ENCODE measurements at regions not wholly inside any gene's neighbourhood (a gene's known extent, or its start where the extent isn't known, plus 50 kb on each side); places are given as distances from the start of the nearest gene placed in this dataset.

- DNase-seq (ENCODE audit: extremely low spot score): no peak
- H3K36me3 ChIP-seq: no peaks in the 10 kb centered on the region
- intact Hi-C loops (cut with DNase I): no loop called here
Observed at GRCh38 chr5:38780316-38780715, 65.5 kb upstream of the OSMR start.

GRCh38 chr5:38780945-38781344 lies 64.9 kb upstream of the OSMR start:
- peaks cover 20 to 51% (median 43%) of the 10 kb centered on the region in 4 donors for H3K4me1 ChIP-seq
- TF ChIP-seq CTCF (IDR thresholded peaks at IDR 0.05) (peak in 2 of 3 experiments; percentile 37 to 59), POLR2AphosphoS5 (IDR thresholded peaks at IDR 0.05) (peak; percentile 60 to 61), POLR2A (IDR thresholded peaks at IDR 0.05; ENCODE audit: low read depth) (no peak)
- H3K27me3 ChIP-seq: no peaks in the 10 kb centered on the region
- intact Hi-C loops (cut with DNase I): no loop called here
- H3K9me3 ChIP-seq: no peaks in the 10 kb centered on the region
- DNase-seq (ENCODE audit: extremely low spot score): no peak
- no peak overlapping the region for H3K4me3 ChIP-seq
- WGBS: 52% methylated on average over 2 of the region's 2 CpGs
- H3K36me3 ChIP-seq: no peaks in the 10 kb centered on the region
- H3K27ac ChIP-seq (replicated peaks in 1 of 4): no peak overlapping the region

More at GRCh38 chr5:38780316-38780715, 65.5 kb upstream of the OSMR start:
- no peaks in the 10 kb centered on the region for H3K9me3 ChIP-seq
- H3K27me3 ChIP-seq: no peaks in the 10 kb centered on the region
- H3K4me1 ChIP-seq: peaks cover 20 to 53% (median 45%) of the 10 kb centered on the region in 4 donors
- TF ChIP-seq POLR2AphosphoS5 (IDR thresholded peaks at IDR 0.05) (no peak), CTCF (IDR thresholded peaks at IDR 0.05) (no peak), EP300 (IDR thresholded peaks at IDR 0.05) (no peak)
- no peak overlapping the region for H3K4me3 ChIP-seq
- no peak overlapping the region for H3K27ac ChIP-seq (replicated peaks in 1 of 4)

DNA sequence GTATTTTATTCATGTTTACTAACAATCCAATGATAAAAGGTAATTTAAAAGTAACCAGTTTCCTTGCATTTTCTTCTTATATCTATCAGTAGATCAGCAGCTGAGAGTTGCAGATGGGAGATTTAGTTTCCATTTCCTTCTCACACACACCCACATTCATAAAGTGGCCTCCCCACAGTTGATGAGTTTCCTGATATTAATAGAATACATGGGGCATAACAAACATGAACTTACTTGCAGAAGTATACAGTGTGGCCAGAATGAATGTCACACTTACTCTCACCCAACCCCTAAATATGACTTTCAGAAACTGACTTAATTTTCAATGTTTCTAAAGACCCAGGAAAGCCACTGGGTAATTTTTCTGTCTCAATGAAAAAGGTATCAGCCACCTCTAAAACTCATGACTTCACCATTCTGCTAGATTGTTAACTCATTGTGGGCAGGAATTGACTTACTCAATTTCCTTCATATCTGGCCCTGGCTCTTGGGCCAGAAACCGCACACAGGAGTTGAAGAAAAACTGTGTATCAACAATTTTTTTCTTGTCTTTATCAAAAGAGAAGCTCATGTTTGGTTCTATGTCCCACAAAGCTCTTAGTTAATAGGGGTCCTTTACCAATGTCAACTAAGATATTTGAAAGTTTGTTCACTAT lies 63.5 kb upstream of the OSMR start:
- peak overlapping the region; percentile 58 to 72 (median 62) for H3K27ac ChIP-seq (replicated peaks in 1 of 4)
- H3K36me3 ChIP-seq: no peaks in the 10 kb centered on the region
- peaks cover 20 to 43% (median 39%) of the 10 kb centered on the region in 4 donors for H3K4me1 ChIP-seq
- WGBS: 81% methylated on average over 1 of the region's 1 CpG
- no peak for DNase-seq (ENCODE audit: extremely low spot score)
- TF ChIP-seq POLR2A (IDR thresholded peaks at IDR 0.05; ENCODE audit: low read depth) (no peak), EP300 (IDR thresholded peaks at IDR 0.05) (no peak), CTCF (IDR thresholded peaks at IDR 0.05) (no peak), POLR2AphosphoS5 (IDR thresholded peaks at IDR 0.05) (no peak)
- H3K27me3 ChIP-seq: no peaks in the 10 kb centered on the region
- intact Hi-C loops (cut with DNase I): no loop called here
- no peaks in the 10 kb centered on the region for H3K9me3 ChIP-seq
- no peak overlapping the region for H3K4me3 ChIP-seq

DNA sequence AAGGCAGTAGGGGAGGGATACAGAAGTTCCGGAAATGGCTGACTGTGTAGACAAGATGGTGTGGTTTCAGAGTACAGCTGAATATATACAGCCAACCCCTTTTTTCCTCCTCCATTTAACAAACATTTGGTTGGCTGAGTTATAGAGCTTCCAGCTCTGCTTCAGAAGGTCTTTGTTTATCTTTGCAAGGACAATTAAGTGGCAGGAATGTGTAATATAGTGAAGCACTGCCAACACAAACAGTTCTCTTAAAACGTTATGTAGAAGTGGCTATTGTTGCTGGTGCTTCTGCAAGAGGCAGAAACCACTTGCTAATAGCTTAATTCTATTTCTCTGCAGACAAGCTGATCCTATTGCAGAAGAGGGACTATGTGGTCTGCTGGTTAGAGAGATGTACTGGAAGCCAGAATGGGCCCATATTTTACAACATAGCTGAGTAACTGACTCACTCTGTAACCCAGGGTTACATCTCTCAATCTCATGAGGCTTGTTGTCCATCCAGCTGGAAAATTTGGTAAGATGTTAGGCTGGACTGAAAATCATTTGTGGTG lies 62.7 kb upstream of the OSMR start:
- H3K27me3 ChIP-seq: no peaks in the 10 kb centered on the region
- intact Hi-C loops (cut with DNase I): no loop called here
- 24% methylated on average over 2 of the region's 2 CpGs for WGBS
- peak; percentile 12 to 48 (median 22) for TF ChIP-seq CTCF (IDR thresholded peaks at IDR 0.05)
- TF ChIP-seq POLR2AphosphoS5 (IDR thresholded peaks at IDR 0.05): peak; percentile 37 to 52
- TF ChIP-seq EP300 (IDR thresholded peaks at IDR 0.05): no peak
- H3K9me3 ChIP-seq: no peaks in the 10 kb centered on the region
- no peak for DNase-seq (ENCODE audit: extremely low spot score)
- H3K4me1 ChIP-seq: peaks cover 20 to 43% (median 39%) of the 10 kb centered on the region in 4 donors
- no peaks in the 10 kb centered on the region for H3K36me3 ChIP-seq
- H3K27ac ChIP-seq (replicated peaks in 1 of 4): peak overlapping the region; percentile 58 to 72 (median 62)
- no peak overlapping the region for H3K4me3 ChIP-seq

- WGBS: 98% methylated on average over 2 of the region's 2 CpGs
- DNase-seq (ENCODE audit: extremely low spot score): no peak
- TF ChIP-seq POLR2A (IDR thresholded peaks at IDR 0.05; ENCODE audit: low read depth): no peak
- no peak for TF ChIP-seq POLR2AphosphoS5 (IDR thresholded peaks at IDR 0.05)
- TF ChIP-seq CTCF (IDR thresholded peaks at IDR 0.05): no peak
- TF ChIP-seq EP300 (IDR thresholded peaks at IDR 0.05): no peak
Observed at GRCh38 chr5:38789134-38789533, 56.7 kb upstream of the OSMR start.

More at GRCh38 chr5:38789134-38789533, 56.7 kb upstream of the OSMR start:
- intact Hi-C loops (cut with DNase I): no loop called here
- H3K27ac ChIP-seq (replicated peaks in 1 of 4): no peak overlapping the region
- H3K27me3 ChIP-seq: no peaks in the 10 kb centered on the region
- no peak overlapping the region for H3K4me3 ChIP-seq
- peaks cover 1 to 3% (median 3%) of the 10 kb centered on the region in 4 donors for H3K4me1 ChIP-seq
- H3K9me3 ChIP-seq: no peaks in the 10 kb centered on the region
- no peaks in the 10 kb centered on the region for H3K36me3 ChIP-seq

Data from esophagus muscularis mucosa (tissue), 4 donors.